Fibroblast of peridontal ligament (primary cell): ENCODE measurements at regions not wholly inside any gene's neighbourhood (a gene's known extent, or its start where the extent isn't known, plus 50 kb on each side); places are given as distances from the start of the nearest gene placed in this dataset.
"Not testable (repeated sequence)": the region's sequence is repeated elsewhere in the genome, so short reads cannot be mapped to it uniquely, and the experiment has no call there.

ENCODE experiments used
- DNase-seq: peaks from one replicate; pipeline ENCODE4 v3.0.0-alpha.2; 2010; ENCODE audit errors: extremely low read depth

DNA sequence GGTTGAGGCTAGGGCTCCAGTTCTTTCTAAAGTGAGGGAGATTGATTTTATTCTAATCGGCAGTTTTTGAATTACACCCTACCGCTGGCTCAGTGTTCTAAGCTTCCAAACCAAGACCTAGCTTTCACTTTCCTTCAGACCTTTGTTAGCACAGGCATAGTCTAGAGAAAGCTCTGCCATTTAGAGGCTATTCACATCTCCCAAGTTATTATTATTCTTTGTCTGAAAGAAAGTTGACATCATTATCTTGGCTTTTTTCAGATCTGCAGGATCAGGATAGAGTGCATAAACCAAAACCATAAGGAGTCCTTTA lies 276.8 kb downstream of the ASXL3 start:
- DNase-seq = no peak

DNA sequence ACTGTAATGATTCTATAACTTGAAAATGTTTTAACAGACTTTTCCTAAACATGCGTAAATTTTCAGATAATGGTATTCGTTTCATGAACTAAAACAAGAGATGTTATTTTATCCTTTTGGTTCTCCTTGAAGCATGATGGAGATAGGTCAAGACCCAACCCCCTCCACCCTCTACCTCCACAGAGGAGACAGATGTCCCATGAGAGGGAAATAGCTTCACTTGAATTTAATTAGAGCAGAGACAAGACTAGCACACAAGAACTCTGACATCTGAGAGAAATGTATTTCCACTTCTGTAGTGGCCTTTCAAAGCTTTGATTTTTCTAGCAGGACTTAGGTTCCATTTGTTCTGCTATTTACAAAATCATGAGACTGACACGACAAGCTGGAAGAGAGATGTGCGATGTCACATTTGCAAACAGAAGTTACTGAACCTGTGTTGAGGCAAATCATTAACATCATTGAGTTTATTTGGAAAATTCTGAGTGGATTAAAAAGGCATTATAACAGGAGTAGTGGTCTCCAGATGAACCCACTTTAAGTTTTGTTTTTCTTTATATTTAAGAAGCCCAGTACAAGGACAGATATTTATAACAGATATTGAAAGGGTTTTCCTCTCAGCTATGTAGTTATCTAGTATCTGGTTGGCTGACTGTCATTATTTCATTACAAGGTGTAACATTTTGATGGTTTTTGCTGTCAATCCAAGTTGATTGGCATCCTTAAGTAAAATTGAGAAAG lies 276.2 kb downstream of the ASXL3 start:
- no peak for DNase-seq

- DNase-seq = no peak
These were observed 275.2 kb downstream of the ASXL3 start for GRCh38 chr18:33853187-33853586.

GRCh38 chr18:33851546-33852078 lies 273.6 kb downstream of the ASXL3 start:
- no peak for DNase-seq

- DNase-seq = no peak
These were observed 271.7 kb downstream of the ASXL3 start for GRCh38 chr18:33849731-33850130.

- no peak for DNase-seq
These were observed 266.2 kb downstream of the ASXL3 start for GRCh38 chr18:33844232-33844631.

GRCh38 chr18:33841221-33841967 lies 263.4 kb downstream of the ASXL3 start:
- no peak for DNase-seq

DNA sequence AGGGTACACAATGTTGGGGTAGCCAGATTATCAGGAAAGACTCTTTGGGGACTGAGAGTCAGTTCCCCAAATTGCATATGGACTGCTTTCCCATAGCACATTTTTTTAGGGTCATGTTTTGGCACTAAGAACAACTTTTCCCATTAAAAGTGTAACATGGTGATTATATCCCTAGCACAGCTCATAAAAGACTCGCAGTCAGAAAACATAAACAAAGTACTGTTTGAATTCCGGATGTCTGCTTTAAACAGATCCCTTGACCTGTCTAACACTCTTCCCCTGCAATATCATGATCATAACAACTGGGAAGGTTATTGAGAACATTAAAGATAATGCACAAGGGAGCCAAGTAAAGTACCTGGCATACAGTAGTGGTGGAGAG lies 262.2 kb downstream of the ASXL3 start:
- no peak for DNase-seq

- DNase-seq = peak; percentile 62
These were observed 261.6 kb downstream of the ASXL3 start for GRCh38 chr18:33839452-33840211.

- DNase-seq = no peak
These were observed 260.0 kb downstream of the ASXL3 start for GRCh38 chr18:33838054-33838453.

GRCh38 chr18:33837191-33837590 lies 259.2 kb downstream of the ASXL3 start:
- no peak for DNase-seq

DNA sequence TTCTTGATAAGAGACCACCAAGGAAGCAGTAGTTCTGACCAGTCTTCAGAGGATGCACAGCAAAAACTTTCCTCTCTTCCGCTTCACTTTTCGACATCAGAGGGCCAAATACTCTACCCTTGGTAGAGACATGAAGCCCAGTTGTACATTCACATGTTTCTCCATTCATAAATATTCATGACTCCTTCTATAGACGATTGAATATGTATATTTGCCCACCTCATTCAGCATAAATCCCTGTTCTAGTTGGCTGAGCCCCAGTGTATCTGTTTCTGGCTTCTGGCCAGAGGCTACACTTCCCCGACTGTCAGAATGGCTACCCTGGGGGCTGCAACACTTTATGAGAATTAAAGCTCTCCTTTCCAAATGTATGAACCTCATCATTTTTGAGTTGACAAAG lies 258.5 kb downstream of the ASXL3 start:
- no peak for DNase-seq

DNA sequence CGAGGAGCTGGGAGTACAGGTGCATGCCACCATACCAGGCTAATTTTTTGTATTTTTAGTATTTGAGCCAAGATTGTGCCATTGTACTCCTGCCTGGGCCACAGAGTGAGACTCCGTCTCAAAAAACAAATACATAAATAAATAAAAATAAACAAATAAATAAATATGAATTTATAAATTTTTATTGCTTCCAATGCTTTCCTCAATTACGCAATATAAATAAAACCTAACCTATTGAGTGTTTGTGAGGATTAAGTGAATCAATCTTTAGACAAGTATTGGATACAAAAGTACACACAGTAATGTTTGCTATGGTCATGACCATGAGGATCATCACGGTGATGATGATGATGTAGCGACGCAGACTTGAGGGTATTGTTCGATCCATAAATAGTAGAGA lies 257.4 kb downstream of the ASXL3 start:
- no peak for DNase-seq

DNA sequence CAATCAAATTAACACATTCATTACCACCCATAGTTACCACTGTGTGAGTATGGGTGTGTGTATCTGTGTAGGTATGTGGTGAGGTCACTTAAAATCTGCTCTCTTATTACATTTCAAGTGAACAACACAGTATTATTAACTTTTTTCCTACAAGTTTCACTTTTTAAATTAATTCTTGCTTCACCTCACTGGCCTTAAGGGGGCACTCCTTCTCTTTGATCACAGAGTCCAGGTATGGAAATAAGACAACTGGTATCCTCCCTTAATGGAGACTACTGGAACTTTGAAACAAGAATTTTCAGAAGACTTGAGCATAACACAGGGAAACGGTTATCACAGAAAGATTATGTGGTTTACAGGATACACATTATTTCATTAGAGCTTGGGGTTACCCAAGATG lies 255.8 kb downstream of the ASXL3 start:
- DNase-seq = no peak

DNA sequence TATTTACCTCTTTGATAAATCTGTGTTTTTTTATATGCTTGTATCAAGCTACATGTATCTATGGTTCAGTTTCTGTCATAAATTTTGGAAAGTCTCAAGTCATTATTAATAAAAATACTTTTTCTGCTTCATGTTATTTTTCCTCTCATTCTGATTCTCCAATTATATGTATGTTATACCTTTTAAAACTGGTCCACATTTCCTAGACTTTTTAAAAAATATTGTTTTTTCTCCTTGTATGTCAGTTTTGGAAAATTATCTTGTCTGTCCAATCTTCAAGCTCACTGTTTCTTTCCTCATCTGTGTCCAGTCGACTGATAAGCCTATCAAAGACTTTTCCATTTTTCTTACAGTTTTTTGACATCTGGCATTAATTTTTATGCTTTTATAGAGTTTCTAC lies 253.4 kb downstream of the ASXL3 start:
- no peak for DNase-seq

DNA sequence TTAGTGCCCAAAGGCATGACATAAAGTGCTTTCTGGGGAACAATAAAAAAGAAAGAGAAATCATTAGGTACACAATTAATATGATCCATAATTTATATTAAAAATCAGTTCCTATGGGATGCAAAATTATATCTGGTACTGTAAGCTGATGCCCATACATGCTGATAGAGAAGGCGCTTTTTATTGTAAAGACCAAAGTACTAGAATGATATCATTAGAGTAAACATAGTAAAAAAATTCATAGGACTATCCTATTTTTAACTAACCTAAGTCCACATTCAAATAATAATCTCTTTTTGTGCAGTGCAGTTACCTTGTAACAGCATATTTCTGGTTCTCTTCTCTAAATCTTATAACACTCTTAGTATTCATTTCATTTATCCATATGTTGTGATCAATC lies 252.2 kb downstream of the ASXL3 start:
- DNase-seq = no peak

- DNase-seq = no peak
These were observed 250.9 kb downstream of the ASXL3 start for GRCh38 chr18:33828949-33829348.

GRCh38 chr18:33826151-33826550 lies 248.1 kb downstream of the ASXL3 start:
- no peak for DNase-seq

- DNase-seq = peak; percentile 73
These were observed 243.5 kb downstream of the ASXL3 start for GRCh38 chr18:33821503-33821902.

DNA sequence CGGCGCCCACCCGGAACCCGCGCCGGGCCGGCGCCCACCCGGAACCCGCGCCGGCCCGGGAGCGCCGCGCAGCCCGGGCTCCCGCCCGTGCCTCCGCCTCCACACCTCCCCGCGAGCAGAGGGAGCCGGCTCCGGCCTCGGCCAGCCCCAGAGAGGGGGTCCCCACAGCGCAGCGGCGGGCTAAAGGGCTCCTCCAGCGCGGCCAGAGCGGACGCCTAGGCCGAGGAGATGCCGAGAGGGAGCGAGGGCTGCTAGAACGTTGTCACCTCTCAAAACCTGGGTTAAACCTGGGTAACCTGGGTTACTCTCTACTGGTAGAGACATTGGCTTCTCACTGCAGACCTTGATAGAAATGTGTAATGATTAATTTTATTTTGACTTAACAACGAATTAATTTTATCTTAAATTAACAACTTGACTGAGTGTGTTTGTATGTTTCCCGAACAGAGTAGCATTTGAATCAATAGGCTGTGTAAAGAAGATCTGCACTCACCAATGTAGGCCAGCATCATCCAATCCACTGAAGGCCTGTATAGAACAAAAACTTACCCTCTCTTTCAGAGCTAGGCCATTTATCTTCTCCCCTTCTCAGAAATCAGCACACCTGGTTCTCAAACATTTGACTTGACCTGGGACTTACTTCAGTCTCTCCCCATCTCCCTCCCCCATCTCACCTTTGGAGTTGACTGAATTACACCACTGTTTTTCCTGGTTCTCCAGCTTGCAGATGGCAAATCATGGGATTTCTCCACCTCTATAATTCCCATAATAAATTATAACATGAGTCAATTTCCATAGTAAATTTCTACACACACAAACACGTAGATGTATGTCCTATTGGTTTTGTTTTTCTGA lies 242.7 kb downstream of the ASXL3 start:
- no peak for DNase-seq

GRCh38 chr18:33819692-33820343 lies 241.8 kb downstream of the ASXL3 start:
- not testable (repeated sequence) for DNase-seq
